ENCODE measurements at regions not wholly inside any gene's neighbourhood (a gene's known extent, or its start where the extent isn't known, plus 50 kb on each side); places are given as distances from the start of the nearest gene placed in this dataset.

DNA sequence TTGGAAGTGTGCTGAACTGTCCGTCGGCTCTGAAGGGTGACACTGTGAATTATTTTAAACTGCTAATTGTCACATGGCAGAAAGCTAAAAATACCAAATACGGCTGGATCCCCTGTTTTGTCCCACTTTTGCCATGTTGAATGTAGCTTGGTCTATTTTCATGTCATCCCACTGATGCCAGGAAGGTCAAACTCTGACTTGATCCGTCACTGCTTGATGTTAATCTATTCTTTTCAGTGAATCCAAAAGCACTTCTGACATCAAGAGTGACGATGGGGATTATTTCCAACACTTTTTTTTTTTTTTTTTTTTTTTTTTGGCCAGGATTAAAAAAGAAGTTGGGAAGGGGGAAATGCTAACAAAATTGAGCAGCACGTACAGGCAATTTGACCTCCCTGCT lies 734.6 kb upstream of the TENM3 start:
- no peak for TF ChIP-seq CTCF (IDR thresholded peaks at IDR 0.05; ENCODE audit: insufficient read depth, low read length)
- TF ChIP-seq, protein P1, sequence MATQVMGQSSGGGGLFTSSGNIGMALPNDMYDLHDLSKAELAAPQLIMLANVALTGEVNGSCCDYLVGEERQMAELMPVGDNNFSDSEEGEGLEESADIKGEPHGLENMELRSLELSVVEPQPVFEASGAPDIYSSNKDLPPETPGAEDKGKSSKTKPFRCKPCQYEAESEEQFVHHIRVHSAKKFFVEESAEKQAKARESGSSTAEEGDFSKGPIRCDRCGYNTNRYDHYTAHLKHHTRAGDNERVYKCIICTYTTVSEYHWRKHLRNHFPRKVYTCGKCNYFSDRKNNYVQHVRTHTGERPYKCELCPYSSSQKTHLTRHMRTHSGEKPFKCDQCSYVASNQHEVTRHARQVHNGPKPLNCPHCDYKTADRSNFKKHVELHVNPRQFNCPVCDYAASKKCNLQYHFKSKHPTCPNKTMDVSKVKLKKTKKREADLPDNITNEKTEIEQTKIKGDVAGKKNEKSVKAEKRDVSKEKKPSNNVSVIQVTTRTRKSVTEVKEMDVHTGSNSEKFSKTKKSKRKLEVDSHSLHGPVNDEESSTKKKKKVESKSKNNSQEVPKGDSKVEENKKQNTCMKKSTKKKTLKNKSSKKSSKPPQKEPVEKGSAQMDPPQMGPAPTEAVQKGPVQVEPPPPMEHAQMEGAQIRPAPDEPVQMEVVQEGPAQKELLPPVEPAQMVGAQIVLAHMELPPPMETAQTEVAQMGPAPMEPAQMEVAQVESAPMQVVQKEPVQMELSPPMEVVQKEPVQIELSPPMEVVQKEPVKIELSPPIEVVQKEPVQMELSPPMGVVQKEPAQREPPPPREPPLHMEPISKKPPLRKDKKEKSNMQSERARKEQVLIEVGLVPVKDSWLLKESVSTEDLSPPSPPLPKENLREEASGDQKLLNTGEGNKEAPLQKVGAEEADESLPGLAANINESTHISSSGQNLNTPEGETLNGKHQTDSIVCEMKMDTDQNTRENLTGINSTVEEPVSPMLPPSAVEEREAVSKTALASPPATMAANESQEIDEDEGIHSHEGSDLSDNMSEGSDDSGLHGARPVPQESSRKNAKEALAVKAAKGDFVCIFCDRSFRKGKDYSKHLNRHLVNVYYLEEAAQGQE (IDR thresholded peaks at IDR 0.05; ENCODE audit: insufficient replicate concordance, low read depth): no peak
- no peak for TF ChIP-seq POLR2AphosphoS5 (IDR thresholded peaks at IDR 0.05; ENCODE audit: low read depth)
- TF ChIP-seq GABPA (IDR thresholded peaks at IDR 0.05; ENCODE audit: low read depth): no peak
- no peak for TF ChIP-seq SPI1 (IDR thresholded peaks at IDR 0.05; ENCODE audit: borderline replicate concordance, low read depth)

Measured in HL-60 (cell line).